ENCODE measurements at regions not wholly inside any gene's neighbourhood (a gene's known extent, or its start where the extent isn't known, plus 50 kb on each side); places are given as distances from the start of the nearest gene placed in this dataset.
"Not testable (repeated sequence)": the region's sequence is repeated elsewhere in the genome, so short reads cannot be mapped to it uniquely, and the experiment has no call there.

- H2AFZ ChIP-seq (ENCODE audit: low read length); CTCF ChIA-PET (ENCODE audit: unreplicated experiment); H3K36me3 ChIP-seq (ENCODE audit: insufficient read depth, low read length); H3K79me2 ChIP-seq (ENCODE audit: insufficient read depth, low read depth, low read length); H4K20me1 ChIP-seq (ENCODE audit: insufficient read depth, low read length); H3K27ac ChIP-seq (ENCODE audit: low read depth, low read length, poor library complexity, severe bottlenecking); intact Hi-C loops (cut with micrococcal nuclease; ENCODE audit: unreplicated experiment); BruUV-seq (replicated peaks); H3K4me1 ChIP-seq (ENCODE audit: insufficient read depth, low read length, poor library complexity, severe bottlenecking); DNase-seq (ENCODE audit: low spot score); H3K9me2 ChIP-seq (ENCODE audit: insufficient read depth, low read length); H3K4me3 ChIP-seq (ENCODE audit: low read depth, low read length, poor library complexity, severe bottlenecking); H3K4me2 ChIP-seq (ENCODE audit: low read length); POLR2A ChIA-PET; H3K9me3 ChIP-seq (ENCODE audit: low read length): not testable (repeated sequence)
These were observed 275.9 kb downstream of the GOLGA6L6 start for GRCh38 chr15:20265710-20266109.

- not testable (repeated sequence) for BruUV-seq (replicated peaks); H3K4me2 ChIP-seq (ENCODE audit: low read length)
These were observed 280.0 kb downstream of the GOLGA6L6 start for GRCh38 chr15:20261321-20262280.

DNA sequence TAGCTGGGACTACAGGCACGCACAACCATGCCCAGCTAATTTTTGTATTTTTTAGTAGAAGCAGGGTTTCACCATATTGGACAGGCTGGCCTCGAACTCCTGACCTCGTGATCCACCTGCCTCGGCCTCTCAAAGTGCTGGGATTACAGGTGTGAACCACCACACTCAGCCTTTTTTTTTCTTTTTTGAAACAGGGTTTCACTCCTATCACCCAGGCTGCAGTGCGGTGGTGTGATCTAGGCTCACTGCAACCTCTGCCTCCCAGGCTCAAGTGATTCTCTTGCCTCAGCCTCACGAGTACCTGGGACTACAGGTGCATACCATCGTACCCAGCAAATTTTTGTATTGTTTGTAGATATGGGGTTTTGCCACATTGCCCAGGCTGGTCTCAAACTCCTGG lies 280.9 kb downstream of the GOLGA6L6 start:
- H3K79me2 ChIP-seq (ENCODE audit: insufficient read depth, low read depth, low read length); H3K27ac ChIP-seq (ENCODE audit: low read depth, low read length, poor library complexity, severe bottlenecking); H3K4me3 ChIP-seq (ENCODE audit: low read depth, low read length, poor library complexity, severe bottlenecking); H3K4me2 ChIP-seq (ENCODE audit: low read length); POLR2A ChIA-PET; CTCF ChIA-PET (ENCODE audit: unreplicated experiment); DNase-seq (ENCODE audit: low spot score); H2AFZ ChIP-seq (ENCODE audit: low read length); H4K20me1 ChIP-seq (ENCODE audit: insufficient read depth, low read length); BruUV-seq (replicated peaks); H3K9me3 ChIP-seq (ENCODE audit: low read length); H3K36me3 ChIP-seq (ENCODE audit: insufficient read depth, low read length); H3K4me1 ChIP-seq (ENCODE audit: insufficient read depth, low read length, poor library complexity, severe bottlenecking); H3K9me2 ChIP-seq (ENCODE audit: insufficient read depth, low read length); intact Hi-C loops (cut with micrococcal nuclease; ENCODE audit: unreplicated experiment): not testable (repeated sequence)

More at GRCh38 chr15:20261321-20262280, 280.0 kb downstream of the GOLGA6L6 start:
- H3K79me2 ChIP-seq (ENCODE audit: insufficient read depth, low read depth, low read length); H3K4me1 ChIP-seq (ENCODE audit: insufficient read depth, low read length, poor library complexity, severe bottlenecking); H2AFZ ChIP-seq (ENCODE audit: low read length); H4K20me1 ChIP-seq (ENCODE audit: insufficient read depth, low read length); H3K27ac ChIP-seq (ENCODE audit: low read depth, low read length, poor library complexity, severe bottlenecking); CTCF ChIA-PET (ENCODE audit: unreplicated experiment); H3K36me3 ChIP-seq (ENCODE audit: insufficient read depth, low read length); H3K9me3 ChIP-seq (ENCODE audit: low read length); H3K9me2 ChIP-seq (ENCODE audit: insufficient read depth, low read length); intact Hi-C loops (cut with micrococcal nuclease; ENCODE audit: unreplicated experiment); H3K4me3 ChIP-seq (ENCODE audit: low read depth, low read length, poor library complexity, severe bottlenecking); POLR2A ChIA-PET; DNase-seq (ENCODE audit: low spot score): not testable (repeated sequence)

- intact Hi-C loops (cut with micrococcal nuclease; ENCODE audit: unreplicated experiment); POLR2A ChIA-PET; H2AFZ ChIP-seq (ENCODE audit: low read length); H3K79me2 ChIP-seq (ENCODE audit: insufficient read depth, low read depth, low read length); H4K20me1 ChIP-seq (ENCODE audit: insufficient read depth, low read length); DNase-seq (ENCODE audit: low spot score); H3K9me3 ChIP-seq (ENCODE audit: low read length); H3K9me2 ChIP-seq (ENCODE audit: insufficient read depth, low read length); H3K4me1 ChIP-seq (ENCODE audit: insufficient read depth, low read length, poor library complexity, severe bottlenecking); H3K36me3 ChIP-seq (ENCODE audit: insufficient read depth, low read length); H3K4me3 ChIP-seq (ENCODE audit: low read depth, low read length, poor library complexity, severe bottlenecking); H3K4me2 ChIP-seq (ENCODE audit: low read length); CTCF ChIA-PET (ENCODE audit: unreplicated experiment); H3K27ac ChIP-seq (ENCODE audit: low read depth, low read length, poor library complexity, severe bottlenecking); BruUV-seq (replicated peaks): not testable (repeated sequence)
These were observed 281.9 kb downstream of the GOLGA6L6 start for GRCh38 chr15:20259559-20260190.

GRCh38 chr15:20256394-20256793 lies 285.2 kb downstream of the GOLGA6L6 start:
- H3K27ac ChIP-seq (ENCODE audit: low read depth, low read length, poor library complexity, severe bottlenecking); H3K9me2 ChIP-seq (ENCODE audit: insufficient read depth, low read length); H4K20me1 ChIP-seq (ENCODE audit: insufficient read depth, low read length); DNase-seq (ENCODE audit: low spot score); H3K4me1 ChIP-seq (ENCODE audit: insufficient read depth, low read length, poor library complexity, severe bottlenecking); H3K36me3 ChIP-seq (ENCODE audit: insufficient read depth, low read length); H2AFZ ChIP-seq (ENCODE audit: low read length); BruUV-seq (replicated peaks); intact Hi-C loops (cut with micrococcal nuclease; ENCODE audit: unreplicated experiment); H3K79me2 ChIP-seq (ENCODE audit: insufficient read depth, low read depth, low read length); CTCF ChIA-PET (ENCODE audit: unreplicated experiment); H3K4me2 ChIP-seq (ENCODE audit: low read length); H3K4me3 ChIP-seq (ENCODE audit: low read depth, low read length, poor library complexity, severe bottlenecking); POLR2A ChIA-PET; H3K9me3 ChIP-seq (ENCODE audit: low read length): not testable (repeated sequence)

DNA sequence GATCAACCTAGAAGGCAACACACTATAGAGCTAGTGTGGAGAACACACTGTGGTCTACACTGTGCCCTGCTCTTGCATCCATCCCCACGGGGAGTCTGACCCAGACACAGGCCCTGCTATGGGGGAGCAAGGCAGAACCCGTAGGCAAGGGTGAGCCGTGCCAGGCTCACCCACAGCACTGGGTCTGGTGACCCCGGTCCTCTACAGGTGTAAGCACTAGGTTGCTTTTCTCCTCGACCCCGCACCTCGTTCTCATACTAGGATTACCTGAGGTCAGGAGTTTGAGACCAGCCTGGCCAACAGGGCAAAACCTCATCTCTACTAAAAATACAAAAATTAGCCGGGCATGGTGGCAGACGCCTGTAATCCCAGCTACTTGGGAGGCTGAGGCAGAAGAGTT lies 286.0 kb downstream of the GOLGA6L6 start:
- intact Hi-C loops (cut with micrococcal nuclease; ENCODE audit: unreplicated experiment); H3K27ac ChIP-seq (ENCODE audit: low read depth, low read length, poor library complexity, severe bottlenecking); H3K4me2 ChIP-seq (ENCODE audit: low read length); H2AFZ ChIP-seq (ENCODE audit: low read length); BruUV-seq (replicated peaks); CTCF ChIA-PET (ENCODE audit: unreplicated experiment); H3K79me2 ChIP-seq (ENCODE audit: insufficient read depth, low read depth, low read length); H3K36me3 ChIP-seq (ENCODE audit: insufficient read depth, low read length); H3K9me2 ChIP-seq (ENCODE audit: insufficient read depth, low read length); DNase-seq (ENCODE audit: low spot score); H4K20me1 ChIP-seq (ENCODE audit: insufficient read depth, low read length); H3K9me3 ChIP-seq (ENCODE audit: low read length); H3K4me3 ChIP-seq (ENCODE audit: low read depth, low read length, poor library complexity, severe bottlenecking); H3K4me1 ChIP-seq (ENCODE audit: insufficient read depth, low read length, poor library complexity, severe bottlenecking); POLR2A ChIA-PET: not testable (repeated sequence)
